HEK293T (cell line): ENCODE measurements at regions not wholly inside any gene's neighbourhood (a gene's known extent, or its start where the extent isn't known, plus 50 kb on each side); places are given as distances from the start of the nearest gene placed in this dataset.

ENCODE experiments used
- CTCF ChIA-PET: fragments of 350-600 bp; formaldehyde crosslinking; extraction: SDS; loops from one replicate; lab custom pipeline; 2021; ENCODE audit warnings: antibody characterized with exemption, inconsistent platforms; lab: Yijun Ruan, JAX
- POLR2A ChIA-PET: fragments of 350-600 bp; formaldehyde crosslinking; extraction: SDS; loops from one replicate; lab custom pipeline; 2020; ENCODE audit warnings: antibody characterized with exemption, inconsistent platforms; lab: Yijun Ruan, JAX
- DNase-seq: peaks from one replicate; pipeline ENCODE4 v3.0.0; 2012; ENCODE audit warnings: mixed read lengths; ENCODE audit errors: extremely low spot score
- ARNT ChIP-seq: fragments of 450-650 bp; IDR thresholded peaks from 2 replicates; pipeline ENCODE4 v1.6.1; 2017; ENCODE audit warnings: mild to moderate bottlenecking
- BHLHE40 ChIP-seq: fragments of 450-650 bp; IDR thresholded peaks from 2 replicates; pipeline ENCODE4 v1.6.1; 2016; ENCODE audit warnings: mild to moderate bottlenecking, moderate library complexity, borderline replicate concordance
- CTBP1 ChIP-seq: fragments of 450-650 bp; IDR thresholded peaks from 2 replicates; pipeline ENCODE4 v1.6.1; 2016; ENCODE audit warnings: borderline replicate concordance
- ELF4 ChIP-seq: fragments of 450-650 bp; IDR thresholded peaks from 2 replicates; pipeline ENCODE4 v1.6.1; 2017; ENCODE audit warnings: antibody characterized with exemption
- FOXA1 ChIP-seq: fragments of 450-650 bp; IDR thresholded peaks from 2 replicates; pipeline ENCODE4 v1.6.1; 2016; ENCODE audit warnings: mild to moderate bottlenecking
- FOXK2 ChIP-seq: fragments of 450-650 bp; IDR thresholded peaks from 2 replicates; pipeline ENCODE4 v1.6.1; 2016; ENCODE audit warnings: mild to moderate bottlenecking
- FOXM1 ChIP-seq: fragments of 450-650 bp; IDR thresholded peaks from 2 replicates; pipeline ENCODE4 v1.6.1; 2017; ENCODE audit warnings: mild to moderate bottlenecking, borderline replicate concordance
- HDGF ChIP-seq: fragments of 450-650 bp; IDR thresholded peaks from 2 replicates; pipeline ENCODE4 v1.6.1; 2017; ENCODE audit warnings: antibody characterized with exemption, borderline replicate concordance
- L3MBTL2 ChIP-seq: fragments of 450-650 bp; conservative IDR thresholded peaks from 2 replicates; pipeline ENCODE4 v1.6.1; 2016; ENCODE audit warnings: mild to moderate bottlenecking
- LEF1 ChIP-seq: fragments of 450-650 bp; IDR thresholded peaks from 2 replicates; pipeline ENCODE4 v1.6.1; 2017; ENCODE audit warnings: mild to moderate bottlenecking, borderline replicate concordance
- PKNOX1 ChIP-seq: fragments of 450-650 bp; IDR thresholded peaks from 2 replicates; pipeline ENCODE4 v1.6.1; 2016
- SP1 ChIP-seq: fragments of 450-650 bp; IDR thresholded peaks from 2 replicates; pipeline ENCODE4 v1.6.1; 2017
- SUZ12 ChIP-seq: fragments of 450-650 bp; IDR thresholded peaks from 2 replicates; pipeline ENCODE4 v1.6.1; 2016; ENCODE audit warnings: mild to moderate bottlenecking
- TARDBP ChIP-seq: fragments of 450-650 bp; IDR thresholded peaks from 2 replicates; pipeline ENCODE4 v1.6.1; 2016
- ZNF384 ChIP-seq: fragments of 450-650 bp; IDR thresholded peaks from 2 replicates; pipeline ENCODE4 v1.6.1; 2016

- CTCF ChIA-PET = no interaction called here
- POLR2A ChIA-PET = no interaction called here
- DNase-seq = no peak
- TF ChIP-seq PKNOX1 (no peak), FOXK2 (no peak), CTBP1 (no peak), ARNT (no peak)
These were observed 93.2 kb upstream of the AP1S2 start for GRCh38 chrX:15947648-15948317.

- POLR2A ChIA-PET = no interaction called here
- no peak for DNase-seq
- no peak for TF ChIP-seq ZNF384
- no peak for TF ChIP-seq CTBP1
- no peak for TF ChIP-seq L3MBTL2
- TF ChIP-seq ARNT = no peak
- CTCF ChIA-PET = no interaction called here
These were observed 92.4 kb upstream of the AP1S2 start for GRCh38 chrX:15946783-15947580.

GRCh38 chrX:15943391-15943790 lies 88.8 kb upstream of the AP1S2 start:
- ChIA-PET POLR2A (no interaction called here), CTCF (no interaction called here)
- TF ChIP-seq L3MBTL2 (no peak), BHLHE40 (no peak), LEF1 (no peak), FOXM1 (no peak), HDGF (no peak), TARDBP (no peak), FOXK2 (no peak), CTBP1 (no peak), ARNT (no peak), FOXA1 (no peak), SUZ12 (no peak), PKNOX1 (no peak), ZNF384 (no peak), SP1 (no peak), ELF4 (no peak)
- no peak for DNase-seq

- POLR2A ChIA-PET = no interaction called here
- CTCF ChIA-PET = no interaction called here
- DNase-seq = no peak
- TF ChIP-seq BHLHE40 (no peak), LEF1 (no peak), FOXK2 (no peak), HDGF (no peak), CTBP1 (no peak), FOXM1 (no peak), ZNF384 (no peak), FOXA1 (no peak)
These were observed 87.7 kb upstream of the AP1S2 start for GRCh38 chrX:15942307-15942706.

- no peak for DNase-seq
- ChIA-PET CTCF (no interaction called here), POLR2A (no interaction called here)
- TF ChIP-seq HDGF (no peak), LEF1 (no peak), ELF4 (no peak), FOXK2 (no peak), TARDBP (no peak), PKNOX1 (no peak)
These were observed 85.1 kb upstream of the AP1S2 start for GRCh38 chrX:15939737-15940136.

GRCh38 chrX:15938072-15938471 lies 83.5 kb upstream of the AP1S2 start:
- no peak for DNase-seq
- ChIA-PET CTCF (no interaction called here), POLR2A (no interaction called here)
- TF ChIP-seq PKNOX1 (no peak), TARDBP (no peak), SUZ12 (no peak), BHLHE40 (no peak), ELF4 (no peak), CTBP1 (no peak), ARNT (no peak), LEF1 (no peak), ZNF384 (no peak), FOXA1 (no peak), L3MBTL2 (no peak), SP1 (no peak), HDGF (no peak)
